ENCODE measurements at regions not wholly inside any gene's neighbourhood (a gene's known extent, or its start where the extent isn't known, plus 50 kb on each side); places are given as distances from the start of the nearest gene placed in this dataset.
"Not testable (repeated sequence)": the region's sequence is repeated elsewhere in the genome, so short reads cannot be mapped to it uniquely, and the experiment has no call there.

DNA sequence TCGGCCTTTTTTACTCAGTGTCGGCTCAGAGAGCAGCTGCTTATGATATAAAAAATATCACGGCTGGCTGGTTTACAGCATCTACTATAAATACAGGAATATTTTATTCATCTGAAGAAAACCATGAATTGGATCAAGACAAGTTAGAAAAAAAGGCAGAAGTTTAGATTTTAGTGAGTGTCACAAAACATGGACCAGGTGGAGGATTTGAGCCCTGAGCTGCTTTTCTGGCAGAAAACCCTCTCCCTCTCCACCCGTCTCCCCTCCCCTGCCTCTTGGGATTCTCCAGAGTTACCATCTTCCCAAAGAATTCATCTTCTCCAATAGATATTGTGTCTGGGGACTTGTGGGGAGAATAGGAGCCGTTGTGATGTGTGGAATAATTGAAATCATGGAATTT, 142.8 kb upstream of the RAI2 start:
- no peak for DNase-seq (ENCODE audit: low spot score)

GRCh38 chrX:18002791-18003190, 141.7 kb upstream of the RAI2 start:
- no peak for DNase-seq (ENCODE audit: low spot score)

- DNase-seq (ENCODE audit: low spot score) = no peak
Measured at GRCh38 chrX:17994429-17994828, 133.3 kb upstream of the RAI2 start.

DNA sequence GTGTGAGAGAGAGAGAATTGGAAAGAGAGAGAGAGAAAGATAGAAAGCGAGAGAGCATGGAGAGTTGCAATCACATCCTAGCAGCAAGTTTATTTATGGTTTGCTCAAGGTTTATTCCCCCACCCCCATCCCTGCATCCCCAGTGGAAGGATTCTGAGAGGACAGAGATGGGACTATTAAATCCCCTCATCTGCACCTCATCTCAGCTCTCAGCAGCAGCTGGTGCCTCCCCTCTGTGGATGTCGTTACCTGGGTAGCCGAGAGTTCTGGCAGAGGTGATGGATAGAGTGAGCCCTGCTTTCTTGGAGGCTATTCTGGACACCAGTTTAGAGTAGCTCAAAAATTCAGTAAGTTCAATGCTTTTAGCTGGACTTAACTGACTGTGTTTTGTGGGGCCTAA, 132.0 kb upstream of the RAI2 start:
- no peak for DNase-seq (ENCODE audit: low spot score)

DNA sequence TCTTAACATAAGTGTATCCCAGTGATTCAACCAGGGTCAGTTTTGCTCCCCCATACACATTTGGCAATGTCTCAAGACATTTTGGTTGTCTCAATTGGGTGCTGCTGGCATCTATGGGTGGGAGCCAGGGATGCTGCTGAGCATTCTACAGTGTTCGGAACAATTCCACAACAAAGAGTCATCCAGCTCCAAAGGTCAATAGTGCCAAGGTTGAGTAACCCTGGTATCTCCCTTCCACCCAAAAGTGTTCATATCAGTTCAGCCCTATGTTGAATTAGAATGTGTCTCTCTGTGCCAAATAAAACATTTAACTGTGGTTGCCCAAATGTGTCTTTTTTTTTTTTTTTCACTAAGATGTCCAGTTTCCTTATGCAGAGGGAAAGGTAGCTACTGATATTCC, 129.4 kb upstream of the RAI2 start:
- DNase-seq (ENCODE audit: low spot score) = no peak

GRCh38 chrX:17987783-17988182, 126.7 kb upstream of the RAI2 start:
- no peak for DNase-seq (ENCODE audit: low spot score)

DNA sequence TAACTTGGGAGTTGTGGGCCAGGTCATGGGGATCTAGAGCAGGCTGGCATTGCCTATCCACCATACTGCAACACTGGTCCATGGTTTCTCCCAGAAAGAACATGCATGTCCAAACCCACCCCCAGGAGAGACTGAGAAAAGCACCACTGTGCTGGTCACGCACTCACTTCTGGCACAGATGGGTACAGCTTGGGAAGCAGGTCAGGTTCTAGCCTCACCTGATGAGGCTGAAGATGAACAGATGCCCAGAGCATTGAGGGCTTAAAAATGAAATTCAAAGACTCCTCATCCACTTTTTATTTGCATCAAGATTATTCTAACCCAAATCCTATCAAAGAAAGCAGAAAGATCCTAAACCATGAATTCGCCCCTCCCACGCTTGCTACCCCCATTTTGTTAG, 125.9 kb upstream of the RAI2 start:
- DNase-seq (ENCODE audit: low spot score) = no peak

DNA sequence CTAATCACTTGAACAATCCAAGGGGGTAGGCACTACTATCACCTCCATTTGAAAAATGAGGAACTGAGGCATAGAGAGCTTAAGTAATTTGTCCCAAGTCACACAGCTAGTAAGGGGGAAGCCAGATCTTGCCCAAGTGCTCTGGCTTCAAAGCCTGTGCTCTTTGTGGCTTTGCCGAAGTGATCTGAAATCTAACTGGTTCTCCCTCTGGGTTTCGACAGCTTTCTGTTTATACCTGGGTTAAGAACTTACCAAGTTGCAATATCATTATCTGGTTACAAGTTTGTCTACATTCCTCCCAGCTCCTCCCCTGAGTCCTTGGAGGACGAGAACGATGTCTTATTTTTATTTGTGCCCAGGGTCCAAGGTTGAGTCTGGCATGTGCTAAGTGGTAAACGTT, 125.3 kb upstream of the RAI2 start:
- no peak for DNase-seq (ENCODE audit: low spot score)

DNA sequence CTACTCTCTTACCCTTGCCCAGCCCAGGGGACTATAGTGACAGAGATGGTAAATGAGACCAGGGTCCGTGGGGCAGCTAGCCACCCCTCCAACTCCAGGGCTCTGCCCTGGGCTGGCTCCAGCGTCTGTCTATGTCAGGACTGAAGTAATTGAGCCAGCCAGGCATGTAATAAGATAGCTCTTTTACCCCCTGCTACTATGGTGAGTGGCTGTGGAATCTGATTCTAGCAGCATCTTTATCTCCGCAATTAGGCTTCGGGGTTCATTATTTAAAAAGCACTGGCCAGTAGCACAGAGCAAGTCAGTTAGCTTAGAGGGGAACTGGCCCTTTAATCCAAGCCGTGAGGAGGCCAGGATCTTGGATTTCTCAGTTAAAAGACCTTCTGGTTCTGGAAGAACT, 123.3 kb upstream of the RAI2 start:
- no peak for DNase-seq (ENCODE audit: low spot score)

GRCh38 chrX:17983389-17983788, 122.3 kb upstream of the RAI2 start:
- DNase-seq (ENCODE audit: low spot score) = no peak

GRCh38 chrX:17977696-17978095, 116.6 kb upstream of the RAI2 start:
- DNase-seq (ENCODE audit: low spot score) = no peak

GRCh38 chrX:17976955-17977354, 115.9 kb upstream of the RAI2 start:
- DNase-seq (ENCODE audit: low spot score) = no peak

GRCh38 chrX:17975349-17975748, 114.3 kb upstream of the RAI2 start:
- DNase-seq (ENCODE audit: low spot score) = not testable (repeated sequence)

DNA sequence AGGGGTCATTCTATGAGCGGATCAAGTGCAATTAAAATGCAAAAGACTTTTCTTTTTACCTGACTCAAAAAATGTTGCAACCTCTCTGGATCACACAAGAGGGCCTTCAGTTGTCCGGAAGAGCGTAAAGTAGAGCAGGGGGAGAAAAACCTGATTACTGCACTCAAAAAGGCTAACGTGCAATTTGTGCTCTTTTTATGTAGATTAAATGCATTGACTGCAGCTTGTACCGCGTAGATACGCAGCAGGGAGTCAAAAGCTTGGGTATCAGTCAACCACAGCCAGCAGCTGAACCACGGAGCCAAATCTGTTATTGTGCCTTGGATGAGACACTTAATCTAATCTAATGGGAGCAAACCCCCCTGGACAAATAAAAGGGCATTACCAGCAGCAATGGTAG, 107.3 kb upstream of the RAI2 start:
- DNase-seq (ENCODE audit: low spot score) = no peak

DNA sequence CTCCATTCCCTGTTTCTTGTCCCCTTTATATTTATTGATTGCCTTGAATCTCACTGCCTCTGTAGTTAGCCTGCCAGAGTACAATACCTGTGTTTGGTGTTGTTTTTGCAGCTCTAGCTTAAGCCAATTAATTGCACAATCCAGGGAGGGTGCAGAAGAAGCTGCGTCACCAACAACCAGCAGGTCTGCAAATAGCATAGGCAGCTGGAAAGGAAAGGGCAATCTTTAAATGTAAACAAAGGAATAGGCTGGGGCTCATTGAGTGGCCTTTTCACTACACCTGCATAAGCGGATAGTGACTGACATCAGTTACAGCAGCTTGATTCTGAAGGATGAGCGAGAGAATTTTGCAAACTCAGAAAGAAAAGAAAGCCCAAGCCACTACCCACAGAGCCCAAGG, 106.8 kb upstream of the RAI2 start:
- DNase-seq (ENCODE audit: low spot score) = no peak

DNA sequence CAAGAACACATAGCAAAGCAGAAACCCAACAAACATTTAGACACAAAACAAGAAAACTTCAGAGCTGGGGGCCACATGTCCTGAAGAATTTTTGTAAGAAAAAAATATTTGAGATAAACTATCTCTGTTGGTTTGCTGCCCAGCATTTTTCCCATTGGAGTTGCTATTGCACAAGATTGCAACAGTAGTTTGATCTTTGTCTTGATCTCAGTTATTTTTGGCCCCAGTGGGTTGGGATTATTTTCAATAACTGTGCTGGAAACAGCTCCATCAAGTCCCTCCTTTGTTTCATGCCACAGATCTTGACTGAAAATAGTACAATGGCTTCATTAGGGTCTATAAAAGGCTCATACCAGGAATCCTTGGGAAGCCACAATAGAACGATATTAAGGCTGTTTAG, 103.8 kb upstream of the RAI2 start:
- no peak for DNase-seq (ENCODE audit: low spot score)

DNA sequence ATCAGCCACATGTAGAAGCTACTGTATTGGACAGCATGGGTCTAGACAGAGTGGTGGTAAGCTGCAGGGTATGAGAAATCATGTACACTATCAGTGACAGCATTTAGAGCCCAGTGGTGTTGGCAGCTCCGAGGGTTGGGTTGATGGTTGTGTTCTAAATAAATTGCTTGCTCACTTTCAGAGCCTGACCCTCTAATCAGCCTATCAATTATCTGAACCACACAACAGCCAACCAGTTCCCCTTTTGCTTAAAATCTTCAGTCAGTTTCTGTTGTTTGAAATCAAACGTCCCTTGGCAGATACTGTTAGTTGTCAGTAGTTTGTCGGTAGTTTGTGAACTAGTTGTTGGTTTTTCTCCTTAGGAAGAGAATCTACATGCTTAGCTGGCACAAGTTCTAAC, 99.8 kb upstream of the RAI2 start:
- no peak for DNase-seq (ENCODE audit: low spot score)

- DNase-seq (ENCODE audit: low spot score) = peak; percentile 20
Measured at GRCh38 chrX:17944833-17945497, 83.9 kb upstream of the RAI2 start.

GRCh38 chrX:17941171-17941570, 80.1 kb upstream of the RAI2 start:
- not testable (repeated sequence) for DNase-seq (ENCODE audit: low spot score)

- no peak for DNase-seq (ENCODE audit: low spot score)
Measured at GRCh38 chrX:17939724-17940123, 78.6 kb upstream of the RAI2 start.

- DNase-seq (ENCODE audit: low spot score) = no peak
Measured at GRCh38 chrX:17933856-17934255, 72.8 kb upstream of the RAI2 start.

DNA sequence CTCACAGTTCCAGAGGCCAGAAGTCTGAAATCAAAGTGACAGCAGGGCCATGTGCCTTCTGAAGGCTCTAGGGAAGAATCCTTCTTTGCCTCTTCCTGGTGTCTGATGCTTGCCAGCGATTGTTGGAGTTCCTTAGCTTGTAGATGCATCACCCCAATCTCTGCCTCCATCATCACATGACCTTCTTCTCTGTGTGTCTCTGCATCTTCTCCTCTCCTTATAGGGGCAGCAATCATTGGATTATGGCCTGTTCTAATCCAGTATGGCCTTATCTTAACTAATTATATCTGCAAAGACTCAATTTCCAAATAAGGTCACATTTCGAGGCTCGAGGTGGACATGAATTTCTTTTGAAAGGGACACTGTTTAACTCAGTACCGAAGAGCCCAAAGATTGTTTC, 71.7 kb upstream of the RAI2 start:
- no peak for DNase-seq (ENCODE audit: low spot score)

DNA sequence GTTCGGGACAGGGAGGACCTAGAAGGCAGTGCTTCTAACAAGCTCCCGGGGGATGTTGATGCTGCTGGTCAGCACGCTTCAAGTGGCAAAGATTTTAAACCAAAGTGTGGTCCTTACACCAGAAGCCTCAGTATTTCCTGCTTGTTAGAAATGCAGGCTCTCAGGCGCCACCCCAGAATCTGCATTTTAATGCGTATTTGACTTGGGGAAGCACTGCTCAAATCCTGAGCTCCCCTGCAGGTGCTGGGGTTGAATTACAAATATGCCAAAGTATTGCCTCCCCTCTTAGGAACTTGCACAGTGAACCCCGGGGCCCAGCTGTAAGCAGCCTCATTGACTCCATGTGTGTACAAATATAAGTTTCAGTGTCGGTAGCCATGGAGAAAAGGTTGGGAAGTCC, 70.8 kb upstream of the RAI2 start:
- peak; percentile 8 for DNase-seq (ENCODE audit: low spot score)

GRCh38 chrX:17930850-17931249, 69.8 kb upstream of the RAI2 start:
- DNase-seq (ENCODE audit: low spot score) = no peak

GRCh38 chrX:17923546-17923945, 62.4 kb upstream of the RAI2 start:
- DNase-seq (ENCODE audit: low spot score) = peak; percentile 12
